ENCODE measurements at regions not wholly inside any gene's neighbourhood (a gene's known extent, or its start where the extent isn't known, plus 50 kb on each side); places are given as distances from the start of the nearest gene placed in this dataset.

DNA sequence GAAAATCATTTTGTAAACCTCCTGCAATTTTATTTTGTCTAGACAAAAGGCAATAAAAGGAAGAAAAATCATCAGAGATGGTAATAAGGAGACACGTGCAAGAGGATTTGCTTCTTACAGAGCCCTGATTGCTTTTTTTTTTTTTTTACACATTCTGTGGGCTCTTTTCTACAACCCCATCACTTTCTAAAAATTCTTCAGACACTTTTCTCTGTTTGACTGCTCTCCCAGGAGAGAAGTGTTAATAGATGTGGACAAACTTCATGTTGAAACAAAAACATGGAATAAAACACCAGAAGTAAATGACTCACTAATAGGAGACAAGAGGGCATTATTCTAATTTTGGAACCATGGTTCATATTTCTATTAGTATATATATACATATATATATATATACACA is 114.4 kb upstream of the TPRG1 start:
- ATAC-seq: no peak
- H3K36me3 Mint-ChIP-seq: no peaks in the 10 kb centered on the region
- H3K27ac Mint-ChIP-seq: no peak overlapping the region
- peaks cover 50% of the 10 kb centered on the region for H3K27me3 Mint-ChIP-seq
- H3K9me3 Mint-ChIP-seq: peaks cover 3% of the 10 kb centered on the region
- H3K4me3 Mint-ChIP-seq: no peak overlapping the region
- H3K4me1 Mint-ChIP-seq: no peaks in the 10 kb centered on the region

GRCh38 chr3:189058071-189058470 is 113.7 kb upstream of the TPRG1 start:
- Mint-ChIP-seq H3K27ac (no peak overlapping the region), H3K27me3 (peaks cover 52% of the 10 kb centered on the region), H3K4me1 (no peaks in the 10 kb centered on the region), H3K4me3 (no peak overlapping the region), H3K36me3 (no peaks in the 10 kb centered on the region), H3K9me3 (peaks cover 3% of the 10 kb centered on the region)
- no peak for ATAC-seq

DNA sequence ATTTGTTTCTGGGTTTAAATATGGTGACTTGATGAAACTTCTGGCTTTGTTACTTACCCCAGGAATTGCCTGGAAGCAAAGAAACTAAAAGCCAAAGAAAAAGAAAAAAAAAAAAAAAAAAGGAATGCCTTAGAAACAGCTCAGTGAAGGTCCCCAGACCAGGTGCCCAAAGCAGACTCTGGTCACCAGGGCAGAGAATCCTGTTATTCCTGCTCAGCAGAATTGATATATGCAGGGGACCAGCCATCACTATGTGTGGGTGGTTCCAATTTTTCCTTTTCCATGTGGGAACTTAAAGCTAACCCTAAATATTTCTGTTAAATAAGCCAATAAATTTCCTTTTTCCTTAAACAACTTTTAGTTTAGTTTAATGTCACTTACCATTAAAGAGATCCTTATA is 100.8 kb upstream of the TPRG1 start:
- H3K9me3 Mint-ChIP-seq: peaks cover 3% of the 10 kb centered on the region
- no peak overlapping the region for H3K4me3 Mint-ChIP-seq
- ATAC-seq: no peak
- no peaks in the 10 kb centered on the region for H3K4me1 Mint-ChIP-seq
- no peaks in the 10 kb centered on the region for H3K27me3 Mint-ChIP-seq
- no peak overlapping the region for H3K27ac Mint-ChIP-seq
- H3K36me3 Mint-ChIP-seq: no peaks in the 10 kb centered on the region

- peaks cover 3% of the 10 kb centered on the region for H3K9me3 Mint-ChIP-seq
- ATAC-seq: peak; percentile 51
These were observed 100.3 kb upstream of the TPRG1 start for GRCh38 chr3:189071446-189071845.

GRCh38 chr3:189076449-189076848 is 95.3 kb upstream of the TPRG1 start:
- Mint-ChIP-seq H3K9me3 (no peaks in the 10 kb centered on the region), H3K4me1 (no peaks in the 10 kb centered on the region), H3K27ac (no peak overlapping the region), H3K27me3 (no peaks in the 10 kb centered on the region), H3K36me3 (no peaks in the 10 kb centered on the region), H3K4me3 (no peak overlapping the region)
- ATAC-seq: no peak

More at GRCh38 chr3:189071446-189071845, 100.3 kb upstream of the TPRG1 start:
- Mint-ChIP-seq H3K4me3 (no peak overlapping the region), H3K27me3 (no peaks in the 10 kb centered on the region), H3K36me3 (no peaks in the 10 kb centered on the region), H3K27ac (no peak overlapping the region), H3K4me1 (no peaks in the 10 kb centered on the region)

GRCh38 chr3:189080745-189081144 is 91.0 kb upstream of the TPRG1 start:
- Mint-ChIP-seq H3K4me1 (no peaks in the 10 kb centered on the region), H3K27me3 (no peaks in the 10 kb centered on the region)

DNA sequence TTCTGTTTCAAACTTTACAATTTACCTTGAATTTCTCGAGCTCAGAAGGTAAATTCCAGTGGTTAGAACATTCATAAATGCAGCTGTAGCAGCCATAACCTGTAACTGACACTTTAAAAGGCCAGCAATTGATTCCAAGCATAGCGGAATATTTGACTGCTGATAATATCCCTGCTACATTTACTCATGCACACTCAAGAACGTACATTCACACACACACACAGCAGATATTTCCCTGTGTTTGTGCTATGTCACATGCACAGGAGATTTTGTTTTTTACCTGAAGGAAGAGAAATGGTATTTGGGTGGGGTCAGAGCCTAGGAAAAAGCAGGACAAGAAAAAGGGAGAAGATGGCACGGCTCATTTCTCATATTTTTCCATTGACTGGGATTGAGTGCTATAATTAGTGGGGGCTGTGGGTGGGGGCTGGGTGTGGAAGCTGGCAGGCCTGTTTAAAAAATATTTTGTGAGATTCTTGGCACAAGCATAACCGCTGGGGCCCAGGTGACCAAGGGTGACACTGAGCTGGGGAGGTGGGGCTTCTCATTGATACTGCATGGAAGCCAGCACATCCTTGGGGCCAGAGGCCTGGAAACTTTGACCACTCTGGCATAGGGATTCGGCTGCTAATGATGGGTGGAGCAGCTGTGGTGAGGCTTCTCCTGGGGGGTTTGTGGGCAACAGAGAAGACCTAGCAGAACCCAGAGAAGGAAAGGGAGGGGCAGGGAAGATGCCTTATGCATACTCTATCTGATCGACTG is 88.9 kb upstream of the TPRG1 start:
- no peaks in the 10 kb centered on the region for H3K9me3 Mint-ChIP-seq
- no peaks in the 10 kb centered on the region for H3K36me3 Mint-ChIP-seq
- ATAC-seq: no peak
- no peak overlapping the region for H3K27ac Mint-ChIP-seq
- H3K4me1 Mint-ChIP-seq: no peaks in the 10 kb centered on the region
- H3K27me3 Mint-ChIP-seq: no peaks in the 10 kb centered on the region
- H3K4me3 Mint-ChIP-seq: no peak overlapping the region

More at GRCh38 chr3:189080745-189081144, 91.0 kb upstream of the TPRG1 start:
- H3K36me3 Mint-ChIP-seq: no peaks in the 10 kb centered on the region
- H3K27ac Mint-ChIP-seq: no peak overlapping the region
- no peak for ATAC-seq
- H3K4me3 Mint-ChIP-seq: no peak overlapping the region
- H3K9me3 Mint-ChIP-seq: no peaks in the 10 kb centered on the region

GRCh38 chr3:189084620-189085019 is 87.2 kb upstream of the TPRG1 start:
- H3K4me3 Mint-ChIP-seq: no peak overlapping the region
- ATAC-seq: no peak
- H3K27ac Mint-ChIP-seq: no peak overlapping the region
- no peaks in the 10 kb centered on the region for H3K36me3 Mint-ChIP-seq
- no peaks in the 10 kb centered on the region for H3K4me1 Mint-ChIP-seq
- peaks cover 13% of the 10 kb centered on the region for H3K27me3 Mint-ChIP-seq
- peaks cover 3% of the 10 kb centered on the region for H3K9me3 Mint-ChIP-seq

DNA sequence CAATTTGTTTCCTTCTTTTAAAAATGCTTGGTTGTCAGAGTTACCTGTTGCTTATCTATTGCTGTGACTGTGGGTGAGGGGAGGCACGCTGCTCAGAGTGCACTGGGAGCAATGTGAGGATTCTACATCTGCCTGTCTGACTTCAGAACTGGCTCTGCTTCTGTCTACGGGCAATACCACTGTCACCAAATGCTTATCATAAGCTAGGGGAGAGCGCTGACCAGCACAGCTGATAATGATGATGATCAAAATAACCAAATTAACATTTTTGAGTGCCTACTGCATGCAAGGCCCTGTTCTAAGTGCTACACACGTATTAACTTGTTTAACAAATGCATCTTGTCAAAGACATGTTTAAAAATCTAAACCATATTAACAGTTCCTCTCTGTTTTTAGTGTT is 79.2 kb upstream of the TPRG1 start:
- H3K27me3 Mint-ChIP-seq: peaks cover 67% of the 10 kb centered on the region
- no peak overlapping the region for H3K27ac Mint-ChIP-seq
- peaks cover 3% of the 10 kb centered on the region for H3K9me3 Mint-ChIP-seq
- ATAC-seq: no peak
- no peaks in the 10 kb centered on the region for H3K36me3 Mint-ChIP-seq
- H3K4me1 Mint-ChIP-seq: no peaks in the 10 kb centered on the region
- no peak overlapping the region for H3K4me3 Mint-ChIP-seq

- Mint-ChIP-seq H3K4me1 (peaks cover 7% of the 10 kb centered on the region), H3K36me3 (no peaks in the 10 kb centered on the region), H3K4me3 (no peak overlapping the region), H3K9me3 (no peaks in the 10 kb centered on the region), H3K27me3 (peaks cover 63% of the 10 kb centered on the region), H3K27ac (no peak overlapping the region)
- no peak for ATAC-seq
These were observed 77.2 kb upstream of the TPRG1 start for GRCh38 chr3:189094539-189094938.

- Mint-ChIP-seq H3K9me3 (no peaks in the 10 kb centered on the region), H3K4me1 (peaks cover 7% of the 10 kb centered on the region), H3K4me3 (no peak overlapping the region), H3K36me3 (no peaks in the 10 kb centered on the region), H3K27me3 (peaks cover 63% of the 10 kb centered on the region), H3K27ac (no peak overlapping the region)
- ATAC-seq: no peak
These were observed 75.7 kb upstream of the TPRG1 start for GRCh38 chr3:189096092-189096491.

GRCh38 chr3:189099031-189099471 is 72.7 kb upstream of the TPRG1 start:
- Mint-ChIP-seq H3K9me3 (no peaks in the 10 kb centered on the region), H3K4me3 (no peak overlapping the region), H3K36me3 (no peaks in the 10 kb centered on the region), H3K27me3 (peaks cover 34% of the 10 kb centered on the region), H3K4me1 (peaks cover 7% of the 10 kb centered on the region), H3K27ac (no peak overlapping the region)
- ATAC-seq: no peak

DNA sequence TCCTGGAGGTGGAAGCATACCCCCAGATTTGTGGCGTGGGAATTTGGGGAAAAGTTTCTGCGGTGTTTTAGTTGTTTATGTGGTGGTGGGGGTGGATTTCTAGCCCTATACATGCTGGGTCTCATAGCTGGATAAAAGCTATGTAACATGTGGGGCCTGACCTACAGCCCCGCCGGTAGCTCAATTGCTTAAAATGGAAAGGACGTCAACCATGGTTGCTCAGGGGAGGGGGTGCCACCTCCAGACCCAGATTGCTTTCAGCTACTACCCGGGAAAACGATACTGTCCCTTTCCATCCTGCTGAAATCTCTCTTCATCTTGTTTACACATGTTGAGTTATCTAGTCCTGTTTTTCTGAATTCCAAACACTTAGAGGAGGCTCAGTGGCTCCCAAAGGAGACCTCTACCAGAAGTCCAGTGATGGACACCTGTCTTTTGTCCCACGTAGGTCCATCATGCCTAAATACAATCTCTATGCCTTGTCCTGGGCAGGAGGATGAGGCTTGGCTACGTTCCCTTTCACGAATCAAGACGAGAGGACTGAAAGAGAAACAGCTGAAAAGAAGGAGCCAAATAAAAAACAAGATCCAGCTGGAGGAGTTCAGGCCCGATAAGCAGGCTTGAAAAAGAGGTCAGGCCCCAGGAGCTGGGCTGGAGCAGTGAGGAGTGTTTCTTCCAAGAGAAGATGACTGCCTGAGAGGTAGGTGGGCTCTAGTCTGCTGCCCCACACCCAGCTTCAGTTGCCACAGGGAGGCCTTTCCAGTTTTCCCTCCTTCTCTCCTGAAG is 72.1 kb upstream of the TPRG1 start:
- H3K4me1 Mint-ChIP-seq: peaks cover 7% of the 10 kb centered on the region
- peaks cover 27% of the 10 kb centered on the region for H3K27me3 Mint-ChIP-seq
- H3K27ac Mint-ChIP-seq: no peak overlapping the region
- no peaks in the 10 kb centered on the region for H3K9me3 Mint-ChIP-seq
- no peak overlapping the region for H3K4me3 Mint-ChIP-seq
- no peaks in the 10 kb centered on the region for H3K36me3 Mint-ChIP-seq
- ATAC-seq: no peak

DNA sequence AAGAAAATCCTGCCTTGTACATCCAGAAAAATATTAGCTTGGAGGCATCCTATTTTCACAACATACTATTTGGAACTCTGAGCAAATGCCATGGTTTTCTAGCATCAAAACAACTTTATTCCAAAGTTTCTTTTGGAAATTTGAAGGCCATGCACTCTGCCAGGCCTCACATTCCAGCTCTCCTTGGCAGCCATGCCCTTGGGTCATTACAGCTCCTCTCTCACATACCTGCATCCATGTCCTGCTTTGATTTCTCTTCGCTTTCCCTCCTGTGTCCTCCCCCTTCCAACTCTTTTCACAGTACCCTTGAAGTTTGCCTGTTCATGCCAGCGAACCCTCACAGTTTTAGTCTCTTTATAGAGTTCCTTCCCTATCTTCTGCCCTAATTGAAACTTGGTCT is 70.9 kb upstream of the TPRG1 start:
- H3K9me3 Mint-ChIP-seq: no peaks in the 10 kb centered on the region
- no peak overlapping the region for H3K4me3 Mint-ChIP-seq
- H3K27me3 Mint-ChIP-seq: peaks cover 16% of the 10 kb centered on the region
- peaks cover 7% of the 10 kb centered on the region for H3K4me1 Mint-ChIP-seq
- ATAC-seq: no peak
- no peak overlapping the region for H3K27ac Mint-ChIP-seq
- H3K36me3 Mint-ChIP-seq: no peaks in the 10 kb centered on the region

GRCh38 chr3:189101594-189101993 is 70.2 kb upstream of the TPRG1 start:
- no peak overlapping the region for H3K27ac Mint-ChIP-seq
- H3K4me3 Mint-ChIP-seq: no peak overlapping the region
- peaks cover 7% of the 10 kb centered on the region for H3K4me1 Mint-ChIP-seq
- no peak for ATAC-seq
- no peaks in the 10 kb centered on the region for H3K36me3 Mint-ChIP-seq
- H3K9me3 Mint-ChIP-seq: no peaks in the 10 kb centered on the region
- H3K27me3 Mint-ChIP-seq: peaks cover 9% of the 10 kb centered on the region

- Mint-ChIP-seq H3K27ac (no peak overlapping the region), H3K9me3 (no peaks in the 10 kb centered on the region), H3K4me1 (peaks cover 2% of the 10 kb centered on the region), H3K36me3 (no peaks in the 10 kb centered on the region), H3K27me3 (peaks cover 3% of the 10 kb centered on the region), H3K4me3 (no peak overlapping the region)
- no peak for ATAC-seq
These were observed 68.6 kb upstream of the TPRG1 start for GRCh38 chr3:189103208-189103607.
